GM12878 (cell line): ENCODE measurements at regions not wholly inside any gene's neighbourhood (a gene's known extent, or its start where the extent isn't known, plus 50 kb on each side); places are given as distances from the start of the nearest gene placed in this dataset.

ENCODE experiments used
- ATAC-seq: fragments of 200-7000 bp; cut with Tn5 transposase; 3 replicates; pipeline ENCODE4 v1.9.1; 2020; ENCODE audit warnings: mild to moderate bottlenecking, moderate library complexity
- BruUV-seq: library from RNA; stranded (reverse); fragments of 400-500 nt; replicated peaks from 2 replicates; lab custom pipeline; 2021; lab: Mats Ljungman, UMichigan
- CTCF ChIA-PET: fragments of 300-600 bp; sonication (Branson Sonifier 250); formaldehyde crosslinking; extraction: SDS; loops from one replicate; lab custom pipeline; 2021; ENCODE audit warnings: inconsistent platforms; lab: Yijun Ruan, JAX
- POLR2A ChIA-PET: fragments of 350-600 bp; formaldehyde crosslinking; extraction: SDS; loops from one replicate; lab custom pipeline; 2021; ENCODE audit warnings: inconsistent platforms; lab: Charles Lee
- RAD21 ChIA-PET: fragments of 300-600 bp; sonication (Branson Sonifier 250); formaldehyde crosslinking; loops from one replicate; lab custom pipeline; 2023; ENCODE audit warnings: antibody characterized with exemption; ENCODE audit not compliant: unreplicated experiment; lab: Charles Lee
- SMC1A ChIA-PET: fragments of 300-600 bp; sonication (Branson Sonifier 250); formaldehyde crosslinking; loops from one replicate; lab custom pipeline; 2023; ENCODE audit not compliant: unreplicated experiment, uncharacterized antibody; lab: Charles Lee
- DNase-seq: peaks from one replicate; pipeline ENCODE4 v3.0.0-alpha.2; 2011; ENCODE audit warnings: low read depth, low spot score
- FAIRE-seq: peaks from 3 replicates; lab custom pipeline; 2011; peaks lifted over from hg19 to GRCh38; lab: Jason Lieb, UNC
- H2AFZ ChIP-seq: 2 replicates; pipeline ENCODE4 v1.6.0; 2011; ENCODE audit warnings: low read depth, low read length, control low read depth; ENCODE audit not compliant: control insufficient read depth
- H3K27ac ChIP-seq: 2 replicates; pipeline ENCODE4 v1.5.1; 2011; ENCODE audit warnings: control low read depth; ENCODE audit not compliant: control insufficient read depth, insufficient read depth
- H3K27me3 ChIP-seq, 2 experiments: replicated peaks in 1 of 2; 2 replicates each; pipeline versions ENCODE4 v1.6.0 to v1.6.1; 2011; ENCODE audit warnings: low read length in 1 of 2; ENCODE audit not compliant: control insufficient read depth in 2 of 2, insufficient read depth in 2 of 2
- H3K36me3 ChIP-seq, 2 experiments: 2 replicates each; pipeline ENCODE4 v1.5.1; 2011; ENCODE audit warnings: low read length in 1 of 2; ENCODE audit not compliant: control insufficient read depth in 2 of 2, insufficient read depth in 2 of 2
- H3K4me1 ChIP-seq: 2 replicates; pipeline ENCODE4 v1.6.1; 2011; ENCODE audit warnings: mild to moderate bottlenecking, low read length, moderate library complexity, mixed read lengths; ENCODE audit not compliant: control insufficient read depth, insufficient read depth
- H3K4me2 ChIP-seq: 2 replicates; pipeline ENCODE4 v1.6.0; 2011; ENCODE audit warnings: control low read depth; ENCODE audit not compliant: control insufficient read depth, insufficient read depth
- H3K4me3 ChIP-seq: fragments of 200-600 bp; sonication (generic); 2 replicates; pipeline ENCODE4 v1.5.1; 2016
- H3K79me2 ChIP-seq: 2 replicates; pipeline ENCODE4 v1.6.0; 2011; ENCODE audit warnings: low read length; ENCODE audit not compliant: control insufficient read depth, insufficient read depth
- H3K9ac ChIP-seq: 2 replicates; pipeline ENCODE4 v1.8.0; 2011; ENCODE audit warnings: low read length, control low read depth, mixed read lengths; ENCODE audit not compliant: control insufficient read depth, insufficient read depth
- H3K9me3 ChIP-seq: replicated peaks from 3 replicates; pipeline ENCODE4 v1.5.1; 2011; ENCODE audit warnings: mild to moderate bottlenecking, low read length; ENCODE audit not compliant: control insufficient read depth, insufficient read depth
- H4K20me1 ChIP-seq: 2 replicates; pipeline ENCODE4 v1.6.0; 2011; ENCODE audit not compliant: control insufficient read depth, insufficient read depth
- CEBPZ ChIP-seq: fragments of 150-350 bp; IDR thresholded peaks from 2 replicates; pipeline ENCODE4 v1.6.1; 2016; ENCODE audit warnings: low read depth, low read length
- CHD1 ChIP-seq: IDR thresholded peaks from 2 replicates; pipeline ENCODE4 v1.6.1; 2012; ENCODE audit warnings: low read depth, low read length, improper control_type of control experiment
- CHD4 ChIP-seq: fragments of 200-600 bp; sonication (generic); IDR thresholded peaks from 2 replicates; pipeline ENCODE4 v1.6.1; 2016; ENCODE audit warnings: mild to moderate bottlenecking
- E2F8 ChIP-seq: fragments of 450-650 bp; IDR thresholded peaks from 2 replicates; pipeline ENCODE4 v1.6.1; 2018; ENCODE audit warnings: mild to moderate bottlenecking, low read depth, moderate library complexity; ENCODE audit not compliant: partially characterized antibody
- JUND ChIP-seq: IDR thresholded peaks from 2 replicates; pipeline ENCODE4 v1.6.1; 2012; ENCODE audit warnings: low read depth, mild to moderate bottlenecking, low read length, improper control_type of control experiment, moderate library complexity
- NFXL1 ChIP-seq: fragments of 450-650 bp; IDR thresholded peaks from 2 replicates; pipeline ENCODE4 v1.6.1; 2017; ENCODE audit warnings: antibody characterized with exemption, mild to moderate bottlenecking, borderline replicate concordance
- NFYB ChIP-seq: IDR thresholded peaks from 2 replicates; pipeline ENCODE4 v1.6.1; 2011; ENCODE audit warnings: low read depth, mild to moderate bottlenecking, low read length, improper control_type of control experiment, moderate library complexity; ENCODE audit not compliant: insufficient read depth
- USF1 ChIP-seq: IDR thresholded peaks from 2 replicates; pipeline ENCODE4 v1.6.1; 2011; ENCODE audit warnings: borderline replicate concordance, low read depth, mild to moderate bottlenecking, moderate library complexity, mixed read lengths, low read length; ENCODE audit not compliant: insufficient read depth; ENCODE audit errors: extremely low read length
- ZBED1 ChIP-seq: IDR thresholded peaks from 2 replicates; pipeline ENCODE4 v1.6.1; 2016; ENCODE audit warnings: borderline replicate concordance
- WGBS: methylation state at CpG from one replicate; pipeline ENCODE4 v1.1.6; 2016; ENCODE audit warnings: low lambda C conversion rate; ENCODE audit not compliant: insufficient replicate concordance, insufficient coverage; ENCODE audit errors: missing lambda C conversion rate; 5-methylcytosine and 5-hydroxymethylcytosine counted together
- in situ Hi-C: fragments of 300-500 bp; cut with MboI; formaldehyde crosslinking; loops from 9 replicates; pipeline ENCODE4 v1.14.3; 2018; ENCODE audit warnings: mixed read lengths
- intact Hi-C: fragments of 100-400 bp; cut with micrococcal nuclease; formaldehyde crosslinking; loops from one replicate; pipeline ENCODE4 v1.14.2; 2022; ENCODE audit not compliant: unreplicated experiment

GRCh38 chr6:139743664-139744437 lies 369.4 kb upstream of the CITED2 start:
- H4K20me1 ChIP-seq: no peaks in the 10 kb centered on the region
- no peaks in the 10 kb centered on the region for H3K27me3 ChIP-seq
- no TSS peak for BruUV-seq
- RAD21 ChIA-PET: no interaction called here
- DNase-seq (no peak), ATAC-seq (no peak), FAIRE-seq (no peak)
- H3K9me3 ChIP-seq: no peaks in the 10 kb centered on the region
- no peak overlapping the region for H2AFZ ChIP-seq
- no peaks in the 10 kb centered on the region for H3K4me1 ChIP-seq
- WGBS: 74% methylated on average over 3 of the region's 3 CpGs
- in situ Hi-C loops: no loop called here
- H3K36me3 ChIP-seq: no peaks in the 10 kb centered on the region
- no peak overlapping the region for H3K9ac ChIP-seq
- SMC1A ChIA-PET: interaction anchor here (1.0 to 2.0 kb wide), 3 partner anchors 9 to 21 kb away, joined by 3 to 5 read pairs (median 3); no protein-coding TSS in a partner anchor
- H3K4me3 ChIP-seq: no peak overlapping the region
- no peak overlapping the region for H3K4me2 ChIP-seq
- intact Hi-C loops: no loop called here
- TF ChIP-seq ZBED1: no peak
- H3K79me2 ChIP-seq: no peaks in the 10 kb centered on the region
- POLR2A ChIA-PET: no interaction called here
- CTCF ChIA-PET: no interaction called here
- no peak overlapping the region for H3K27ac ChIP-seq

GRCh38 chr6:139742671-139743070 lies 368.2 kb upstream of the CITED2 start:
- in situ Hi-C loops (no loop called here), intact Hi-C loops (no loop called here)
- ChIA-PET POLR2A (no interaction called here), RAD21 (no interaction called here), SMC1A (interaction anchor here (0.6 to 2.0 kb wide), 5 partner anchors 10 to 49 kb away, joined by 3 to 5 read pairs (median 3); no protein-coding TSS in a partner anchor), CTCF (no interaction called here)
- no peaks in the 10 kb centered on the region for H3K27me3 ChIP-seq
- H3K79me2 ChIP-seq: no peaks in the 10 kb centered on the region
- H3K4me2 ChIP-seq: no peak overlapping the region
- H3K4me1 ChIP-seq: no peaks in the 10 kb centered on the region
- DNase-seq (no peak), FAIRE-seq (no peak), ATAC-seq (no peak)
- WGBS: 0% methylated on average over 1 of the region's 1 CpG
- no peaks in the 10 kb centered on the region for H4K20me1 ChIP-seq
- no peak overlapping the region for H2AFZ ChIP-seq
- H3K4me3 ChIP-seq: no peak overlapping the region
- no peaks in the 10 kb centered on the region for H3K9me3 ChIP-seq
- H3K9ac ChIP-seq: no peak overlapping the region
- no peak overlapping the region for H3K27ac ChIP-seq
- H3K36me3 ChIP-seq: no peaks in the 10 kb centered on the region
- no TSS peak for BruUV-seq
- TF ChIP-seq NFYB: no peak
- no peak for TF ChIP-seq NFXL1
- no peak for TF ChIP-seq CHD1
- TF ChIP-seq E2F8: no peak
- no peak for TF ChIP-seq CHD4
- no peak for TF ChIP-seq CEBPZ
- TF ChIP-seq USF1: no peak
- no peak for TF ChIP-seq JUND
